ENCODE measurements at regions not wholly inside any gene's neighbourhood (a gene's known extent, or its start where the extent isn't known, plus 50 kb on each side); places are given as distances from the start of the nearest gene placed in this dataset.

GRCh38 chr5:159850160-159850559, 66.1 kb upstream of the ADRA1B start:
- H3K27me3 ChIP-seq (ENCODE audit: insufficient read depth in 3 of 3, low read length in 2 of 3) = no peaks in the 10 kb centered on the region
- intact Hi-C loops (cut with DNase I) = no loop called here
- ATAC-seq (peak; percentile 84 to 95 (median 94)), DNase-seq (peak; percentile 77 to 81)
- no peaks in the 10 kb centered on the region for H3K36me3 ChIP-seq (ENCODE audit: insufficient read depth in 1 of 2, low read depth in 1 of 2)
- H3K4me3 ChIP-seq = no peak overlapping the region
- no peaks in the 10 kb centered on the region for H3K4me1 ChIP-seq
- no peaks in the 10 kb centered on the region for H3K9me3 ChIP-seq
- TF ChIP-seq, protein P1, sequence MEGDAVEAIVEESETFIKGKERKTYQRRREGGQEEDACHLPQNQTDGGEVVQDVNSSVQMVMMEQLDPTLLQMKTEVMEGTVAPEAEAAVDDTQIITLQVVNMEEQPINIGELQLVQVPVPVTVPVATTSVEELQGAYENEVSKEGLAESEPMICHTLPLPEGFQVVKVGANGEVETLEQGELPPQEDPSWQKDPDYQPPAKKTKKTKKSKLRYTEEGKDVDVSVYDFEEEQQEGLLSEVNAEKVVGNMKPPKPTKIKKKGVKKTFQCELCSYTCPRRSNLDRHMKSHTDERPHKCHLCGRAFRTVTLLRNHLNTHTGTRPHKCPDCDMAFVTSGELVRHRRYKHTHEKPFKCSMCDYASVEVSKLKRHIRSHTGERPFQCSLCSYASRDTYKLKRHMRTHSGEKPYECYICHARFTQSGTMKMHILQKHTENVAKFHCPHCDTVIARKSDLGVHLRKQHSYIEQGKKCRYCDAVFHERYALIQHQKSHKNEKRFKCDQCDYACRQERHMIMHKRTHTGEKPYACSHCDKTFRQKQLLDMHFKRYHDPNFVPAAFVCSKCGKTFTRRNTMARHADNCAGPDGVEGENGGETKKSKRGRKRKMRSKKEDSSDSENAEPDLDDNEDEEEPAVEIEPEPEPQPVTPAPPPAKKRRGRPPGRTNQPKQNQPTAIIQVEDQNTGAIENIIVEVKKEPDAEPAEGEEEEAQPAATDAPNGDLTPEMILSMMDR (IDR thresholded peaks at IDR 0.05) = no peak
- H3K27ac ChIP-seq = peak overlapping the region; percentile 79
- 25 to 43% (median 29%) methylated on average over 6 of the region's 6 CpGs for WGBS, 3 donors

- TF ChIP-seq, protein P1 (IDR thresholded peaks at IDR 0.05) = no peak
- DNase-seq (no peak), ATAC-seq (no peak)
- Histone ChIP-seq H3K27ac (no peak overlapping the region), H3K4me1 (no peaks in the 10 kb centered on the region), H3K4me3 (no peak overlapping the region), H3K9me3 (no peaks in the 10 kb centered on the region), H3K27me3 (ENCODE audit: insufficient read depth in 3 of 3, low read length in 2 of 3) (no peaks in the 10 kb centered on the region), H3K36me3 (ENCODE audit: insufficient read depth in 1 of 2, low read depth in 1 of 2) (no peaks in the 10 kb centered on the region)
- intact Hi-C loops (cut with DNase I) = no loop called here
- WGBS, 3 donors = 42 to 58% (median 43%) methylated on average over 8 of the region's 8 CpGs
Measured at GRCh38 chr5:159851053-159851452, 65.2 kb upstream of the ADRA1B start.

DNA sequence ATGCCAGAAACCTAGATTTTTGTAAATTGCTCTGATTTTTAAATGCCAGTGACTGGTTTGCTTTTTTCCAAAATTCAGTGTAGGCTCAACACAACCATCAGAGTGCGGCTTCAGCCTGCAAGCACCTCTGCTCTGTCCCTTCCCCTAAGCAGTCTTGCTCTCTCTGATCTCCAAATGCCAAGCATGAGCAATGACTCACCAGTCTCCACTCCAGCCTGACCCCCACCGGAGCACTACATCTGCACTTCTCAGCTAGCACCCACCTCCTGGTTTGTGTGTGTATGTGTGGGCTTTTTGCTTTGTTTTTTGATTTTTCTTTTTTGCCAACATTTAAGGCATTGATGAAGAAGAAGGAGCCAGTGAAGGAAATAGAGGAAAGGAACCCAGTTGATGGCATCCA, 61.4 kb upstream of the ADRA1B start:
- Histone ChIP-seq H3K27ac (no peak overlapping the region), H3K36me3 (ENCODE audit: insufficient read depth in 1 of 2, low read depth in 1 of 2) (no peaks in the 10 kb centered on the region), H3K4me3 (no peak overlapping the region), H3K9me3 (no peaks in the 10 kb centered on the region), H3K27me3 (ENCODE audit: insufficient read depth in 3 of 3, low read length in 2 of 3) (peaks cover 0 to 2% (median 0%) of the 10 kb centered on the region in 3 donors), H3K4me1 (peaks cover 4% of the 10 kb centered on the region)
- TF ChIP-seq, protein P1 (IDR thresholded peaks at IDR 0.05) = no peak
- intact Hi-C loops (cut with DNase I) = no loop called here
- no peak for ATAC-seq
- peak in 1 of 2 donors; percentile 18 for DNase-seq
- 76 to 82% (median 81%) methylated on average over 2 of the region's 2 CpGs for WGBS, 3 donors

GRCh38 chr5:159855476-159856191, 60.6 kb upstream of the ADRA1B start:
- H3K27ac ChIP-seq = no peak overlapping the region
- WGBS, 3 donors = 28 to 39% (median 32%) methylated on average over 5 of the region's 5 CpGs
- intact Hi-C loops (cut with DNase I) = no loop called here
- DNase-seq (peak; percentile 69 to 79), ATAC-seq (peak; percentile 86 to 92 (median 90))
- peaks cover 0 to 2% (median 0%) of the 10 kb centered on the region in 3 donors for H3K27me3 ChIP-seq (ENCODE audit: insufficient read depth in 3 of 3, low read length in 2 of 3)
- H3K9me3 ChIP-seq = no peaks in the 10 kb centered on the region
- H3K36me3 ChIP-seq (ENCODE audit: insufficient read depth in 1 of 2, low read depth in 1 of 2) = no peaks in the 10 kb centered on the region
- peaks cover 4% of the 10 kb centered on the region for H3K4me1 ChIP-seq
- H3K4me3 ChIP-seq = no peak overlapping the region
- TF ChIP-seq, protein P1 (IDR thresholded peaks at IDR 0.05) = no peak

GRCh38 chr5:159858871-159859270, 57.4 kb upstream of the ADRA1B start:
- no peak for ATAC-seq
- TF ChIP-seq, protein P1 (IDR thresholded peaks at IDR 0.05) = no peak
- H3K27ac ChIP-seq = no peak overlapping the region
- H3K27me3 ChIP-seq (ENCODE audit: insufficient read depth in 3 of 3, low read length in 2 of 3) = peaks cover 0 to 2% (median 0%) of the 10 kb centered on the region in 3 donors
- peaks cover 4% of the 10 kb centered on the region for H3K4me1 ChIP-seq
- no peaks in the 10 kb centered on the region for H3K9me3 ChIP-seq
- no peaks in the 10 kb centered on the region for H3K36me3 ChIP-seq (ENCODE audit: insufficient read depth in 1 of 2, low read depth in 1 of 2)
- no peak for DNase-seq
- H3K4me3 ChIP-seq = no peak overlapping the region
- intact Hi-C loops (cut with DNase I) = no loop called here
- 28 to 51% (median 30%) methylated on average over 2 of the region's 2 CpGs for WGBS, 3 donors
